ENCODE measurements at regions not wholly inside any gene's neighbourhood (a gene's known extent, or its start where the extent isn't known, plus 50 kb on each side); places are given as distances from the start of the nearest gene placed in this dataset.
"Not testable (repeated sequence)": the region's sequence is repeated elsewhere in the genome, so short reads cannot be mapped to it uniquely, and the experiment has no call there.

DNA sequence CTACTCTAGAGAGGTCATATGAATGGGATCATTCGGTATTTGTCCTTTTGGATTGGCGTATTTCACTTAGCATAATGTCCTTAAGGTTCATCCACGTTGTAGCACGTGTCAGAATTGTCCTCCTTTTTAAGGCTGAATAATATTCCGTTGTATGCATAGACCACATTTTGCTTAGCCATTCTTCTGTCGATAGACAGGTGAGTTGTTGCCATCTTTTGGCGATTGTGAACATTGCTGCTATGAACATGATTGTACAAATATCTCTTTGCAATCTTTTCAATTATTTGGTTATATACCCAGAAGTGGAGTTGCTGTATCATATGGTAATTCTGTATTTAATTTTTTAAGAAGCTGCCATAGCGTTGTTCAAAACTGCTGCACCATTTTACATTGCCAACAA lies 52.4 kb upstream of the GOLGA8J start:
- DNase-seq (ENCODE audit: low read depth): no peak

- DNase-seq (ENCODE audit: low read depth): no peak
These were observed 58.9 kb upstream of the GOLGA8J start for GRCh38 chr15:30023798-30024295.

DNA sequence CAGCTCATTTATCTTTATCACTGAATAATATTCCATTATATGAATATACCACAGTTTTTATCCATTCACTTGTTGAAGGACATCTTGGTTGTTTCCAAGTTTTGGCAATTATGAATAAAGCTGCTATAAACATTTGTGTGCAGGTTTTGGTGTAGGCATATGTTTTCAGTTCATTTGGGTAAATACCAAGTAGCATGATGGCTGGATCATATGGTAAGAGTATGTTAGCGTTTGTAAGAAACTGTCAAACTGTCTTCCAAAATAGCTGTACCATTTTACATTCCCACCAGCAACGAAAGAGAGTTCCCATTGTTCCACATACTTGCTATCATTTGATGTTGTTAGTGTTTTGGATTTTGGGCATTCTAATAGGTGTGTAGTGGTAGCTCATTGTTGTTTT lies 72.0 kb upstream of the GOLGA8J start:
- no peak for DNase-seq (ENCODE audit: low read depth)

DNA sequence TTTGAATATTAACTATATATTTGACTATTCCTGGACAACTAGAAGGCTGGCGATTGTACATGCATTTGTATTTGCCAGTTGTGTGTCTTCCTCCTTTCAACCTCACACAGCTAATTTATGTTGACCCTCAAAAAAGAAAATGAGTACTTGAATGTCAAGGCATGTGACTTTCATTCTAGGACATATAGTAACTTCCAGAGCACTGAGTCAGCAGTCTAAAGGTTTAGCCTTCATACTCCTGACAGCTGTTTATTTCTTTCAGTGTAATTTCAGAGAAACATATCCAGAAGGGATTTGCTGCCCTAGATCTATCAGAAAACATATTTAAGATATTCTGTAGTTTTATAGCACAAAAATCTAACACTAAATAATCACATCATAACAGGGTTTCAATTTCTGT lies 74.6 kb upstream of the GOLGA8J start:
- DNase-seq (ENCODE audit: low read depth): no peak

DNA sequence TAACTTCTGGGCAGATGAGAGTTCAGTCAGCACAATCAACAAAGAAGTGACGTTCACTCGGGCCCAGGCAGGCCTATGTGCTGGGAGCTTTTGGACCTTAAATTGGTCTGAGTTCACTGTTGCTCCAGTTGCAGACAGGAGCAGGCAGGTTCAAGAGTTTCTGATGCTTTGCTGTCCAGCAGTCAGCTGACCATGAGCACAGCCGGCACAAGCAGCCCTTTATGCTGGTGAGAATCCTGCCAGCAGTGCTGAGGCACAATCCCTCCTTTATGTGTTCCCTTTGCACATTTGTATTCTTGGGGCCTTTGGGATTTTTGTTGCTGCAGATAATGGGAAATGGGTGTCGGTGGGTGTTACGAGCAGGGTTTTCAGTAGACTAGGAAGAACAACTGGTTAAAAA lies 81.2 kb upstream of the GOLGA8J start:
- DNase-seq (ENCODE audit: low read depth): no peak

DNA sequence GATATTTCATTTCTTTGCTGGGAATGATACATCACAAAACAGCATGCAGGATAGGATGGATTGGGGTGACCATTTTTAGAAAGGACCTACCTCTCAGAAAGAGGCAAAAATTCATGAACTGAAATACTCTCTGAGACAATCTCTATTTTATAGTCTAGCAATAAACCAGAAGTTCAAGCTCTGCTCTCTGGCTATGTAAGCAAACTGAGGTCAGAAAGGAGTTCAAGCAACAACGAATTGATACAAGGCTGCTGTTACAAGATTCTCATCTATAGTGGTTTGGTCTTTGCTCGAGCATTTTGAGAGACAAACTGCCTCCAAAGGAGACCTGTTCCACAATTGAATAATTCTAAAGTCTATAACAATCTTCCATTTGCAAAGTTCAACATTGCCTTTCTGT lies 84.7 kb upstream of the GOLGA8J start:
- DNase-seq (ENCODE audit: low read depth): no peak

GRCh38 chr15:29997499-29997898 lies 85.3 kb upstream of the GOLGA8J start:
- DNase-seq (ENCODE audit: low read depth): no peak

DNA sequence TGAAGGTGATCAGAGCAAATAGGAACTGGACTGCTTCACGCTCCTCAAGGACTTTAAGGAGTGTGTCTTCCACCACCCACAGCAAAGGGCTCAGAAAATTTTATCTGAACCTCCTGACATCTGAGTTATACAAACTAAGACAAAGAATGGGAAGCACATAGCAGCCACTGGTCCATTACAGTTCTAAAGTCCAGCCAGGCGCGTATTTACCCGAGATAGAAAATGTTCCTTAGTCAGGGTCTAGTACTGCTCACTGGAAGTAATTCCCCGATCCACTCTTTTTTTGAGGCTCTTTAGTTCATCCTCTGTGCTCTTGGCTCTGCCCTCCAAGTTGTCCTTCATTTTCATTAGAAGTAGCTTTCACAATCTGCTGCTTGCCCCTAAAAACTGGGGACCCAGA lies 88.5 kb upstream of the GOLGA8J start:
- DNase-seq (ENCODE audit: low read depth): no peak

GRCh38 chr15:29990954-29991353 lies 91.8 kb upstream of the GOLGA8J start:
- DNase-seq (ENCODE audit: low read depth): no peak

- no peak for DNase-seq (ENCODE audit: low read depth)
These were observed 92.7 kb upstream of the GOLGA8J start for GRCh38 chr15:29990035-29990434.

DNA sequence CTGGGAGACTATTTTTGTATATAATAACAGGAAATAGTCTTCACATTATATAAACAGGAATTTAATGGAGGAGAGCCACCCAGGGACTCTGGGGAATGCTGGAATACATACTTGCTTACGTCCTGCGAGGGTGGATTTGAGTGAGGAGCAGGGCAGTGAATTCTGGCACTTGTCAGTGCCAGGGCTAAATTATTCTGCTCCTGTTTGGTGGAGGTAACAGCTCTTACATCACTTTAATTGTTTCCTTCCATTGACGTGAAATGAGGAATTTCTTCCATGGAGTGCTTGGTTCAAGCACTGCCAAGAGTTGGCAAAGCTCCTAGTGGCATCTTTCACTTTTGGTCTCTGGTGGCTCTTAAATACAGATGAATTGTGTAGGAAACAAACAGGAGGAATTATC lies 94.1 kb upstream of the GOLGA8J start:
- DNase-seq (ENCODE audit: low read depth): no peak

GRCh38 chr15:29986946-29987345 lies 95.8 kb upstream of the GOLGA8J start:
- no peak for DNase-seq (ENCODE audit: low read depth)

GRCh38 chr15:29978411-29979382 lies 104.1 kb upstream of the GOLGA8J start:
- no peak for DNase-seq (ENCODE audit: low read depth)

GRCh38 chr15:29974056-29974455 lies 108.7 kb upstream of the GOLGA8J start:
- DNase-seq (ENCODE audit: low read depth): not testable (repeated sequence)

- no peak for DNase-seq (ENCODE audit: low read depth)
These were observed 110.7 kb upstream of the GOLGA8J start for GRCh38 chr15:29972051-29972450.

- no peak for DNase-seq (ENCODE audit: low read depth)
These were observed 112.4 kb upstream of the GOLGA8J start for GRCh38 chr15:29970402-29970695.

- DNase-seq (ENCODE audit: low read depth): no peak
These were observed 113.0 kb upstream of the GOLGA8J start for GRCh38 chr15:29969562-29970401.

DNA sequence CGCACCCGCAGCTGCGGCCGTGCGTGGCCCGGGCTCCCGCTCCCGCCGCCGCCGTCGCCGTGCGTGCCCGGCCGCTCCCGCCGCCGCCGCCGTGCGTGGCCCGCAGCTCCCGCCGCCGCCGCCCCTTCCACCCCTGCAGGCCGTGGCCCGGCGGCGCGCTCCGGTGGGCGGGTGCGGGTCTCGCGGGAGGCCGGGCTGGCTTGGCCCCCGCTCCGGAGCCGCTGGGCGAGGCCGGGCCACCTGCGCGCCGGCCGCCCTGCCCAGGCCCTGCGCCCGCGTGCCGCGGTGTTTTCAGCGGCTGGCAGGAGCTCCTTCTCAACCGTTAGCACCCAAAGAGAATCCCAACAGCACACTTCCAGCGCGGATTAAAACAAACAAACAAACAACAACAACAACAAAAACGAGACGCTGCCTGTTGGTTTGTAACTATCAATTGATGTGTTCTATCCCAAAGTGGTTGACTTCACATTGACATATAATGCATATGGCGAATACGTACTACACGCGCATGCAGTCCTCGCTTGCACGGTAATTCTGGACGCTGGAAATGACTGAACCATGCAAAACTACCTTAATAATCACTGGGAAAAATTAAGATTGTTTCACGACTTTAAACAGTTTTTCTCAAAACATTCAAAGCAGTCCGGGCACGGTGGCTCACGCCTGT lies 113.7 kb upstream of the GOLGA8J start:
- no peak for DNase-seq (ENCODE audit: low read depth)

GRCh38 chr15:29968099-29968894 lies 114.5 kb upstream of the GOLGA8J start:
- DNase-seq (ENCODE audit: low read depth): no peak

DNA sequence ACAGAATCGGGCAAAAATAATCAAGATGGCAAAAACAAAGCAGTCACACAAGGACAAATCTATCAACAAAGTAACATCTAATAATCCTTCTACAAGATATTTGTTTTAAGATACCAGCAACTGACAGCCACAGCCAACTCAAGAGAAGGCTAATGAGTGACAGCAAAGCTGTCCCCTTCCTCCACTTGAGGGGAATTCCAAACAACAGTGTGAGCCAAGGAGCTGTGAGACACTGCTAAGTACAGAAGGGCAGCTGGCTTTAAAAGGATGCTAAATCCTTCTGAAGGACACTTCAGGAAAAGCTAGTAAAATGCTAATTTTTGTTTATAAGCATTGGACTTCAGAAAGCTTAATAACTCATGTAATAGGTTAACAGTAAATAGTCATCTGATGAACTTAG lies 120.3 kb upstream of the GOLGA8J start:
- DNase-seq (ENCODE audit: low read depth): no peak

- no peak for DNase-seq (ENCODE audit: low read depth)
These were observed 123.2 kb upstream of the GOLGA8J start for GRCh38 chr15:29959384-29960137.

All from GM04503 (cell line).